HCT116 (cell line): ENCODE measurements at regions not wholly inside any gene's neighbourhood (a gene's known extent, or its start where the extent isn't known, plus 50 kb on each side); places are given as distances from the start of the nearest gene placed in this dataset.

Source experiments
- ATAC-seq: fragments of 200-7000 bp; cut with Tn5 transposase; 2 replicates; pipeline ENCODE4 v1.9.1; 2020; ENCODE audit warnings: mild to moderate bottlenecking, moderate library complexity
- BruUV-seq: library from RNA; stranded (reverse); fragments of 400-500 nt; replicated peaks from 2 replicates; lab custom pipeline; 2021; lab: Mats Ljungman, UMichigan
- CTCF ChIA-PET: fragments of 300-600 bp; sonication (Branson Sonifier 250); formaldehyde crosslinking; loops from one replicate; lab custom pipeline; 2021; ENCODE audit warnings: antibody characterized with exemption; lab: Charles Lee
- POLR2A ChIA-PET: fragments of 300-600, 350-600 bp; sonication (Branson Sonifier 250); formaldehyde crosslinking; loops from one replicate; lab custom pipeline; 2021; ENCODE audit warnings: antibody characterized with exemption; lab: Charles Lee
- RAD21 ChIA-PET, 2 experiments: fragments of 300-600 bp; sonication (Branson Sonifier 250); formaldehyde crosslinking; loops; one replicate each; lab custom pipeline; 2023; ENCODE audit warnings: low total read pairs in 2 of 2; ENCODE audit not compliant: uncharacterized antibody in 2 of 2, unreplicated experiment in 2 of 2, low non-redundant PET in 1 of 2; lab: Charles Lee
- DNase-seq: peaks from one replicate; pipeline ENCODE4 v3.0.0-alpha.2; 2010; ENCODE audit warnings: low read depth, low spot score
- H2AFZ ChIP-seq: fragments of 200-600 bp; shearing (Covaris generic), sonication (generic); 2 replicates; pipeline ENCODE4 v1.6.1; 2017; ENCODE audit warnings: low read depth, mixed run types, mixed read lengths, antibody characterized with exemption, low read length; ENCODE audit not compliant: poor library complexity, severe bottlenecking
- H3K27ac ChIP-seq: 2 replicates; pipeline ENCODE4 v1.5.1; 2012; ENCODE audit warnings: low read depth, low read length
- H3K27me3 ChIP-seq: fragments of 200-600 bp; sonication (generic); 2 replicates; pipeline ENCODE4 v1.6.1; 2016; ENCODE audit warnings: mixed run types, low read length, mixed read lengths; ENCODE audit not compliant: insufficient read depth
- H3K36me3 ChIP-seq, 2 experiments: fragments of 200-500 bp in 1 of 2; fragments of 200-600 bp in 1 of 2; sonication (Bioruptor generic) in 1 of 2; sonication (generic) in 1 of 2; 2 replicates each; pipeline versions ENCODE4 v1.5.1 to v1.6.1; 2014 to 2016; ENCODE audit warnings: low read length in 2 of 2, inconsistent platforms in 1 of 2, mixed read lengths in 1 of 2, mixed run types in 1 of 2; ENCODE audit not compliant: insufficient read depth in 2 of 2, control insufficient read depth in 1 of 2
- H3K4me1 ChIP-seq, 2 experiments: fragments of 200-600 bp in 1 of 2; sonication (generic) in 1 of 2; 2 replicates each; pipeline versions ENCODE4 v1.5.1 to v1.6.1; 2012 to 2017; ENCODE audit warnings: low read length in 2 of 2, inconsistent platforms in 1 of 2, mild to moderate bottlenecking in 1 of 2, mixed read lengths in 1 of 2, mixed run types in 1 of 2, moderate library complexity in 1 of 2; ENCODE audit not compliant: insufficient read depth in 2 of 2, control insufficient read depth in 1 of 2
- H3K4me2 ChIP-seq: fragments of 200-600 bp; sonication (generic); 2 replicates; pipeline ENCODE4 v1.6.1; 2017; ENCODE audit warnings: mixed run types, low read length, mixed read lengths
- H3K4me3 ChIP-seq, 2 experiments: fragments of 200-600 bp in 1 of 2; sonication (generic) in 1 of 2; replicated peaks in 1 of 2; 2 replicates each; pipeline ENCODE4 v1.5.1; 2011 to 2016; ENCODE audit warnings: low read length in 2 of 2, control low read depth in 1 of 2, low read depth in 1 of 2, mild to moderate bottlenecking in 1 of 2, mixed read lengths in 1 of 2, mixed run types in 1 of 2
- H3K79me2 ChIP-seq: fragments of 200-600 bp; sonication (generic); 2 replicates; pipeline ENCODE4 v1.6.1; 2017; ENCODE audit warnings: mild to moderate bottlenecking, mixed run types, low read length, moderate library complexity, mixed read lengths; ENCODE audit not compliant: insufficient read depth
- H3K9ac ChIP-seq: fragments of 200-600 bp; sonication (generic); 2 replicates; pipeline ENCODE4 v1.6.1; 2016; ENCODE audit warnings: low read length, mixed read lengths
- H3K9me2 ChIP-seq: fragments of 200-600 bp; sonication (generic), shearing (Covaris generic); 2 replicates; pipeline ENCODE4 v1.6.1; 2017; ENCODE audit warnings: mixed run types, mild to moderate bottlenecking, moderate library complexity; ENCODE audit not compliant: insufficient read depth
- H3K9me3 ChIP-seq, 2 experiments: fragments of 200-500 bp in 1 of 2; fragments of 200-600 bp in 1 of 2; sonication (Bioruptor generic) in 1 of 2; sonication (generic) in 1 of 2; 2 replicates each; pipeline ENCODE4 v1.6.1; 2014 to 2017; ENCODE audit warnings: low read length in 2 of 2, mixed read lengths in 2 of 2, inconsistent platforms in 1 of 2, low read depth in 1 of 2, mild to moderate bottlenecking in 1 of 2, mixed run types in 1 of 2, moderate library complexity in 1 of 2; ENCODE audit not compliant: control insufficient read depth in 1 of 2, insufficient read depth in 1 of 2
- H4K20me1 ChIP-seq: fragments of 200-600 bp; sonication (generic), shearing (Covaris generic); 2 replicates; pipeline ENCODE4 v1.6.1; 2017; ENCODE audit warnings: mixed run types, mild to moderate bottlenecking, moderate library complexity; ENCODE audit not compliant: insufficient read depth
- ATF3 ChIP-seq: IDR thresholded peaks from 2 replicates; pipeline ENCODE4 v1.6.1; 2012
- CBX3 ChIP-seq: IDR thresholded peaks from 2 replicates; pipeline ENCODE4 v1.6.1; 2012; ENCODE audit warnings: low read depth
- CEBPB ChIP-seq: IDR thresholded peaks from 2 replicates; pipeline ENCODE4 v1.6.1; 2012; ENCODE audit warnings: low read depth
- EGR1 ChIP-seq: IDR thresholded peaks from 2 replicates; pipeline ENCODE4 v1.6.1; 2012; ENCODE audit warnings: low read depth
- ELF1 ChIP-seq: IDR thresholded peaks from 2 replicates; pipeline ENCODE4 v1.6.1; 2012; ENCODE audit warnings: low read depth, borderline replicate concordance
- EZH2 ChIP-seq: fragments of 200-600 bp; sonication (generic); IDR thresholded peaks from 2 replicates; pipeline ENCODE4 v1.6.1; 2017; ENCODE audit warnings: antibody characterized with exemption, mixed run types
- FOSL1 ChIP-seq: IDR thresholded peaks from 2 replicates; pipeline ENCODE4 v1.6.1; 2012; ENCODE audit warnings: low read depth
- JUND ChIP-seq: IDR thresholded peaks from 2 replicates; pipeline ENCODE4 v1.6.1; 2012
- POLR2A ChIP-seq: IDR thresholded peaks from 2 replicates; pipeline ENCODE4 v1.7.0; 2011; ENCODE audit warnings: borderline replicate concordance; ENCODE audit not compliant: insufficient read depth, insufficient read length; ENCODE audit errors: extremely low read depth
- POLR2AphosphoS5 ChIP-seq: IDR thresholded peaks from 2 replicates; pipeline ENCODE4 v1.6.1; 2011; ENCODE audit warnings: mild to moderate bottlenecking, low read depth, low read length, moderate library complexity
- RAD21 ChIP-seq: IDR thresholded peaks from 2 replicates; pipeline ENCODE4 v1.6.1; 2012; ENCODE audit warnings: low read depth, mild to moderate bottlenecking
- REST ChIP-seq: IDR thresholded peaks from 2 replicates; pipeline ENCODE4 v1.6.1; 2012; ENCODE audit warnings: low read depth
- SRF ChIP-seq: IDR thresholded peaks from 2 replicates; pipeline ENCODE4 v1.6.1; 2012; ENCODE audit warnings: low read depth
- TCF7L2 ChIP-seq: IDR thresholded peaks from 2 replicates; pipeline ENCODE4 v1.7.0; 2011; ENCODE audit warnings: borderline replicate concordance, inconsistent platforms; ENCODE audit not compliant: insufficient read depth, insufficient read length; ENCODE audit errors: extremely low read depth
- YY1 ChIP-seq: IDR thresholded peaks from 2 replicates; pipeline ENCODE4 v1.6.1; 2011; ENCODE audit warnings: low read length, low read depth, moderate library complexity, mild to moderate bottlenecking; ENCODE audit not compliant: insufficient replicate concordance; ENCODE audit errors: extremely low read depth
- ZBTB33 ChIP-seq: IDR thresholded peaks from 2 replicates; pipeline ENCODE4 v1.6.1; 2011; ENCODE audit warnings: mild to moderate bottlenecking, low read length, moderate library complexity; ENCODE audit not compliant: insufficient replicate concordance; ENCODE audit errors: extremely low read depth
- ZFX ChIP-seq: fragments of 450-650 bp; IDR thresholded peaks from 2 replicates; pipeline ENCODE4 v1.6.1; 2017
- ZNF274 ChIP-seq: fragments of 200-500 bp; sonication (Bioruptor generic); IDR thresholded peaks from 2 replicates; pipeline ENCODE4 v1.6.1; 2014; ENCODE audit warnings: mild to moderate bottlenecking, low read depth, low read length, inconsistent platforms
- intact Hi-C: fragments of 100-400 bp; cut with micrococcal nuclease; formaldehyde crosslinking; loops from 2 replicates; pipeline ENCODE4 v1.10.0; 2022
- TF ChIP-seq, protein P1 (sequence below): IDR thresholded peaks from 2 replicates; pipeline ENCODE4 v1.6.1; 2012
- TF ChIP-seq, protein P2 (sequence below), 3 experiments: fragments of 200-600 bp in 1 of 3; sonication (generic) in 1 of 3; IDR thresholded peaks in 2 of 3; conservative IDR thresholded peaks in 1 of 3; 2 replicates each; pipeline ENCODE4 v1.5.1; 2012 to 2017; ENCODE audit warnings: low read depth in 2 of 3, low read length in 2 of 3, antibody characterized with exemption in 1 of 3, borderline replicate concordance in 1 of 3, control low read depth in 1 of 3, mild to moderate bottlenecking in 1 of 3, mixed read lengths in 1 of 3, mixed run types in 1 of 3, moderate library complexity in 1 of 3; ENCODE audit not compliant: insufficient read depth in 1 of 3

DNA sequence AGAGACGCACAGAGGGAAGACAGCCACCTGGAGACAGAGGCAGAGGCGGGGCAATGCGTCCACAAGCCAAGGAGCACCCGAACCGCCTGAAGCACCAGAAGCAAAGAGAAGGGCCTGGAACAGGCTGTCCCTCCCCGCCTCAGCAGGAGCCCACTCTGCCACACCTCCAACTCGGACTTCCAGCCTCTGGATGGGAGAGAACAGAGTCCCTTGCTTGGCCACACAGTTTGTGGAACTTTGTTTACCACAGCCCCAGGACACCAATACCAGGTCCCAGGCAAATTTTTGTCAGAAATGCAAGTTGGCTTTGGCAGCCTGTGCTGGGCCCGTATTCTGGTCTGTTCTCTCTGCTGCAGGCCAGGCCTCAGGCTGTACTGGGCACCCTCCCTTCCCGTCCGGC is 87.5 kb upstream of the RPS6KA2 start:
- CTCF ChIA-PET = no interaction called here
- Histone ChIP-seq H3K4me1 (no peaks in the 10 kb centered on the region), H3K27me3 (no peaks in the 10 kb centered on the region), H3K4me3 (no peak overlapping the region), H3K4me2 (no peak overlapping the region), H3K9me3 (no peaks in the 10 kb centered on the region), H4K20me1 (no peaks in the 10 kb centered on the region), H3K9me2 (no peaks in the 10 kb centered on the region), H3K27ac (no peak overlapping the region), H3K79me2 (no peaks in the 10 kb centered on the region), H2AFZ (no peak overlapping the region), H3K36me3 (no peaks in the 10 kb centered on the region), H3K9ac (no peak overlapping the region)
- BruUV-seq = no TSS peak
- POLR2A ChIA-PET = no interaction called here
- TF ChIP-seq CEBPB (no peak), ATF3 (no peak), TCF7L2 (no peak), ZBTB33 (no peak), ELF1 (no peak), EZH2 (no peak), EGR1 (no peak), REST (no peak), RAD21 (no peak), ZNF274 (no peak), POLR2AphosphoS5 (no peak), POLR2A (no peak), FOSL1 (no peak), YY1 (no peak), ZFX (no peak), JUND (no peak), CBX3 (no peak), SRF (no peak)
- TF ChIP-seq, protein P1, sequence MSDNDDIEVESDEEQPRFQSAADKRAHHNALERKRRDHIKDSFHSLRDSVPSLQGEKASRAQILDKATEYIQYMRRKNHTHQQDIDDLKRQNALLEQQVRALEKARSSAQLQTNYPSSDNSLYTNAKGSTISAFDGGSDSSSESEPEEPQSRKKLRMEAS = no peak
- TF ChIP-seq, protein P2, sequence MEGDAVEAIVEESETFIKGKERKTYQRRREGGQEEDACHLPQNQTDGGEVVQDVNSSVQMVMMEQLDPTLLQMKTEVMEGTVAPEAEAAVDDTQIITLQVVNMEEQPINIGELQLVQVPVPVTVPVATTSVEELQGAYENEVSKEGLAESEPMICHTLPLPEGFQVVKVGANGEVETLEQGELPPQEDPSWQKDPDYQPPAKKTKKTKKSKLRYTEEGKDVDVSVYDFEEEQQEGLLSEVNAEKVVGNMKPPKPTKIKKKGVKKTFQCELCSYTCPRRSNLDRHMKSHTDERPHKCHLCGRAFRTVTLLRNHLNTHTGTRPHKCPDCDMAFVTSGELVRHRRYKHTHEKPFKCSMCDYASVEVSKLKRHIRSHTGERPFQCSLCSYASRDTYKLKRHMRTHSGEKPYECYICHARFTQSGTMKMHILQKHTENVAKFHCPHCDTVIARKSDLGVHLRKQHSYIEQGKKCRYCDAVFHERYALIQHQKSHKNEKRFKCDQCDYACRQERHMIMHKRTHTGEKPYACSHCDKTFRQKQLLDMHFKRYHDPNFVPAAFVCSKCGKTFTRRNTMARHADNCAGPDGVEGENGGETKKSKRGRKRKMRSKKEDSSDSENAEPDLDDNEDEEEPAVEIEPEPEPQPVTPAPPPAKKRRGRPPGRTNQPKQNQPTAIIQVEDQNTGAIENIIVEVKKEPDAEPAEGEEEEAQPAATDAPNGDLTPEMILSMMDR (IDR thresholded peaks at IDR 0.05 in 2 of 3, conservative IDR thresholded peaks at IDR 0.05 in 1 of 3; ENCODE audit: borderline replicate concordance in 1 of 3, insufficient read depth in 1 of 3, low read depth in 2 of 3, low read length in 2 of 3) = no peak
- RAD21 ChIA-PET = no interaction called here
- DNase-seq (no peak), ATAC-seq (no peak)
- intact Hi-C loops = no loop called here
